ENCODE measurements at regions not wholly inside any gene's neighbourhood (a gene's known extent, or its start where the extent isn't known, plus 50 kb on each side); places are given as distances from the start of the nearest gene placed in this dataset.

GRCh38 chr1:69175053-69175452 is 392.7 kb upstream of the LRRC7 start:
- no peak for TF ChIP-seq POLR2A (IDR thresholded peaks at IDR 0.05)
- TF ChIP-seq CTCF (IDR thresholded peaks at IDR 0.05), result no peak

All from breast epithelium (tissue), 3 donors.